ENCODE measurements at regions not wholly inside any gene's neighbourhood (a gene's known extent, or its start where the extent isn't known, plus 50 kb on each side); places are given as distances from the start of the nearest gene placed in this dataset.

DNA sequence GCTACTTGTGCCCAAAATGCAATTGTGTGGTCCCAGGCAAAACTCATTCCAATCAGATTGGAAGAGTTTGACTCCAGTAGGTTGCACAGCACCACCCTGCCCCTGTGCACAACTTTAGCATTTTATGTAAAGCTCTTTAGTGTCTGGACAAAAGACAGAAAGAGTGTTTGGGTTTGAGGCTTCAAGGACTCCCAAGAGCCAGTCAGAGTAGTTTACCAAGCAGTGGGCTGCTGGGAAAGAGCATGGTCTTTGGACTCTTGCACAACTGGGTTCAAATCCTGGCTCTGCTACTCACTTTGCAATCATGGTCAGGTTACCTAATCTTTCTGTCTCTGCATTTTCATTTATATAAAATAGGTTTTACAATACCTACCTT lies 75.8 kb upstream of the UMPS start:
- DNase-seq (ENCODE audit: low read depth in 2 of 2) = no peak
- Histone ChIP-seq H3K9ac (ENCODE audit: insufficient read depth, low read length) (no peak overlapping the region), H4K20me1 (ENCODE audit: control insufficient read depth, extremely low read depth, insufficient read depth, low read length) (no peaks in the 10 kb centered on the region), H3K4me1 (ENCODE audit: control insufficient read depth, extremely low read depth, insufficient read depth, low read length) (no peaks in the 10 kb centered on the region), H3K79me2 (ENCODE audit: control insufficient read depth, insufficient read depth, low read length) (no peaks in the 10 kb centered on the region), H2AFZ (ENCODE audit: low read length) (no peak overlapping the region), H3K27ac (ENCODE audit: insufficient read depth, low read length) (no peak overlapping the region), H3K4me2 (ENCODE audit: extremely low read depth, insufficient read depth, low read length) (no peak overlapping the region), H3K27me3 (ENCODE audit: control insufficient read depth, insufficient read depth, low read length) (peaks cover 5% of the 10 kb centered on the region), H3K36me3 (ENCODE audit: control insufficient read depth, insufficient read depth, low read length) (no peaks in the 10 kb centered on the region), H3K9me3 (ENCODE audit: control insufficient read depth, insufficient read depth, low read depth, low read length) (no peaks in the 10 kb centered on the region), H3K4me3 (replicated peaks in 1 of 4; ENCODE audit: control extremely low read depth in 1 of 4, insufficient read depth in 1 of 4, low read depth in 3 of 4, low read length in 4 of 4) (no peak overlapping the region)
- TF ChIP-seq EZH2 (IDR thresholded peaks at IDR 0.05; ENCODE audit: low read length, missing control alignments) = no peak

DNA sequence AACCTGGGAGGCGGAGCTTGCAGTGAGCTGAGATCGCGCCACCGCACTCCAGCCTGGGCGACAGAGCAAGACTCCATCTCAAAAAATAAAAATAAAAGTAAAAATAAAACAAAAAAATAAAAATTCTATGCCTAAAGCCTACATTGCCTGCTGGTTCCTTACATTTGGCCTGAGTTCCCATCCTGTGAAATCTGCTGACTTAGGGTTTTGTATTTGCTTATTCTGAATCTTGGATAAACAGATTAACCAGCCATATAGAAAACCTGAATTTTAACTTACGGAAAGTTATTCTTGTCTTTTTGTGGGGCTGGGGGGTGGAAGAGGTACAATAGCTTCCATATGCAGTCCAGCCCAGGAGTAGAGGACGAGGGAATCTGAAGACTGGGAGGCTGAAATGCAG lies 73.7 kb upstream of the UMPS start:
- no peaks in the 10 kb centered on the region for H3K79me2 ChIP-seq (ENCODE audit: control insufficient read depth, insufficient read depth, low read length)
- H3K4me2 ChIP-seq (ENCODE audit: extremely low read depth, insufficient read depth, low read length) = no peak overlapping the region
- H3K36me3 ChIP-seq (ENCODE audit: control insufficient read depth, insufficient read depth, low read length) = no peaks in the 10 kb centered on the region
- no peak for DNase-seq (ENCODE audit: low read depth in 2 of 2)
- H4K20me1 ChIP-seq (ENCODE audit: control insufficient read depth, extremely low read depth, insufficient read depth, low read length) = no peaks in the 10 kb centered on the region
- H3K27ac ChIP-seq (ENCODE audit: insufficient read depth, low read length) = no peak overlapping the region
- no peak for TF ChIP-seq EZH2 (IDR thresholded peaks at IDR 0.05; ENCODE audit: low read length, missing control alignments)
- TF ChIP-seq, protein P1, sequence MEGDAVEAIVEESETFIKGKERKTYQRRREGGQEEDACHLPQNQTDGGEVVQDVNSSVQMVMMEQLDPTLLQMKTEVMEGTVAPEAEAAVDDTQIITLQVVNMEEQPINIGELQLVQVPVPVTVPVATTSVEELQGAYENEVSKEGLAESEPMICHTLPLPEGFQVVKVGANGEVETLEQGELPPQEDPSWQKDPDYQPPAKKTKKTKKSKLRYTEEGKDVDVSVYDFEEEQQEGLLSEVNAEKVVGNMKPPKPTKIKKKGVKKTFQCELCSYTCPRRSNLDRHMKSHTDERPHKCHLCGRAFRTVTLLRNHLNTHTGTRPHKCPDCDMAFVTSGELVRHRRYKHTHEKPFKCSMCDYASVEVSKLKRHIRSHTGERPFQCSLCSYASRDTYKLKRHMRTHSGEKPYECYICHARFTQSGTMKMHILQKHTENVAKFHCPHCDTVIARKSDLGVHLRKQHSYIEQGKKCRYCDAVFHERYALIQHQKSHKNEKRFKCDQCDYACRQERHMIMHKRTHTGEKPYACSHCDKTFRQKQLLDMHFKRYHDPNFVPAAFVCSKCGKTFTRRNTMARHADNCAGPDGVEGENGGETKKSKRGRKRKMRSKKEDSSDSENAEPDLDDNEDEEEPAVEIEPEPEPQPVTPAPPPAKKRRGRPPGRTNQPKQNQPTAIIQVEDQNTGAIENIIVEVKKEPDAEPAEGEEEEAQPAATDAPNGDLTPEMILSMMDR (conservative IDR thresholded peaks at IDR 0.05 in 1 of 2, IDR thresholded peaks at IDR 0.05 in 1 of 2; ENCODE audit: low read depth in 1 of 2, low read length in 2 of 2) = no peak
- H3K9me3 ChIP-seq (ENCODE audit: control insufficient read depth, insufficient read depth, low read depth, low read length) = no peaks in the 10 kb centered on the region
- H3K4me3 ChIP-seq (replicated peaks in 1 of 4; ENCODE audit: control extremely low read depth in 1 of 4, insufficient read depth in 1 of 4, low read depth in 3 of 4, low read length in 4 of 4) = no peak overlapping the region
- no peak overlapping the region for H3K9ac ChIP-seq (ENCODE audit: insufficient read depth, low read length)
- no peak overlapping the region for H2AFZ ChIP-seq (ENCODE audit: low read length)
- peaks cover 5% of the 10 kb centered on the region for H3K27me3 ChIP-seq (ENCODE audit: control insufficient read depth, insufficient read depth, low read length)
- H3K4me1 ChIP-seq (ENCODE audit: control insufficient read depth, extremely low read depth, insufficient read depth, low read length) = no peaks in the 10 kb centered on the region

DNA sequence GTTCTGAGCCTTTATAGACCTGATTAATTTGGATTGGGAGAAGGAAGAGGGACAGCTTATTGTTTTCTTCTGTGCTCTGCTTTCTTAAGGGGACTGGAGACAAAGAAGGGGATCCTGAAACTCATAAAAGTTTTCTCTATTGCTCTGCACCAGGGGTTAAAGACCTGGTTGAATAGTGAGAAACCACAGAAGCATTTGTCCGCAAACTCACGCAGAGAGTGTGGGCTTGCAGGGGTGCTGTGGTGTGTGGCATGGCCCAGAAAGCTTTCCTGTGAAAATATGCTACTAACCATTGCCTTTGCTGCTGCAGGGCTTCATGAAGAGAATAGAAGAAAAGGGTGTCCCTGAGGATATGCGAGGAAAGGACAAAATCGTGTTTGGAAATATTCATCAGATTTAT lies 73.1 kb upstream of the UMPS start:
- Histone ChIP-seq H3K4me2 (ENCODE audit: extremely low read depth, insufficient read depth, low read length) (no peak overlapping the region), H4K20me1 (ENCODE audit: control insufficient read depth, extremely low read depth, insufficient read depth, low read length) (no peaks in the 10 kb centered on the region), H3K79me2 (ENCODE audit: control insufficient read depth, insufficient read depth, low read length) (no peaks in the 10 kb centered on the region), H3K36me3 (ENCODE audit: control insufficient read depth, insufficient read depth, low read length) (no peaks in the 10 kb centered on the region), H2AFZ (ENCODE audit: low read length) (no peak overlapping the region), H3K9me3 (ENCODE audit: control insufficient read depth, insufficient read depth, low read depth, low read length) (no peaks in the 10 kb centered on the region), H3K4me1 (ENCODE audit: control insufficient read depth, extremely low read depth, insufficient read depth, low read length) (no peaks in the 10 kb centered on the region), H3K4me3 (replicated peaks in 1 of 4; ENCODE audit: control extremely low read depth in 1 of 4, insufficient read depth in 1 of 4, low read depth in 3 of 4, low read length in 4 of 4) (no peak overlapping the region), H3K9ac (ENCODE audit: insufficient read depth, low read length) (no peak overlapping the region), H3K27ac (ENCODE audit: insufficient read depth, low read length) (no peak overlapping the region), H3K27me3 (ENCODE audit: control insufficient read depth, insufficient read depth, low read length) (peaks cover 7% of the 10 kb centered on the region)
- DNase-seq (ENCODE audit: low read depth in 2 of 2) = no peak
- TF ChIP-seq, protein P1 (conservative IDR thresholded peaks at IDR 0.05 in 1 of 2, IDR thresholded peaks at IDR 0.05 in 1 of 2; ENCODE audit: low read depth in 1 of 2, low read length in 2 of 2) = no peak
- TF ChIP-seq EZH2 (IDR thresholded peaks at IDR 0.05; ENCODE audit: low read length, missing control alignments) = no peak

All from fibroblast of lung (primary cell).